CD4-positive, CD25-positive, alpha-beta regulatory T cell (primary cell): ENCODE measurements at regions not wholly inside any gene's neighbourhood (a gene's known extent, or its start where the extent isn't known, plus 50 kb on each side); places are given as distances from the start of the nearest gene placed in this dataset.
"Not testable (repeated sequence)": the region's sequence is repeated elsewhere in the genome, so short reads cannot be mapped to it uniquely, and the experiment has no call there.

Experiments
- ATAC-seq, 2 donors: fragments of 150-1000 bp; cut with Tn5 transposase; one replicate each; pipeline ENCODE4 v1.10.0; 2021; ENCODE audit warnings: low read depth in 2 of 2, moderate number of reproducible peaks in 2 of 2, moderate library complexity in 1 of 2
- DNase-seq, 3 donors: peaks; one replicate each; pipeline versions ENCODE4 v3.0.0 to v3.0.0-alpha.2; 2012 to 2022; ENCODE audit warnings: mixed read lengths in 1 of 3
- H3K27ac ChIP-seq: one replicate; pipeline ENCODE4 v1.7.0; 2013; ENCODE audit warnings: mild to moderate bottlenecking, low read length; ENCODE audit not compliant: insufficient read depth, poor library complexity, severe bottlenecking
- H3K27me3 ChIP-seq: one replicate; pipeline ENCODE4 v1.7.0; 2013; ENCODE audit warnings: low read length; ENCODE audit not compliant: control insufficient read depth, insufficient read depth
- H3K36me3 ChIP-seq: one replicate; pipeline ENCODE4 v1.7.0; 2013; ENCODE audit warnings: mild to moderate bottlenecking, low read length, moderate library complexity; ENCODE audit not compliant: control insufficient read depth, insufficient read depth
- H3K4me1 ChIP-seq: 2 replicates; pipeline ENCODE4 v1.7.0; 2013; ENCODE audit warnings: mild to moderate bottlenecking, low read length; ENCODE audit not compliant: insufficient read depth, control insufficient read depth, poor library complexity, severe bottlenecking
- H3K4me3 ChIP-seq: one replicate; pipeline ENCODE4 v1.7.0; 2013; ENCODE audit warnings: low read depth, mild to moderate bottlenecking, low read length, moderate library complexity
- H3K9me3 ChIP-seq, 2 experiments: 1 replicate in 1 of 2; 2 replicates in 1 of 2; pipeline ENCODE4 v1.7.0; 2013; ENCODE audit warnings: low read length in 2 of 2, mild to moderate bottlenecking in 1 of 2, moderate library complexity in 1 of 2; ENCODE audit not compliant: control insufficient read depth in 2 of 2
- H3K27ac Mint-ChIP-seq, 3 donors: one replicate each; pipeline ENCODE4 v1.8.0; 2020 to 2022; ENCODE audit warnings: mild to moderate bottlenecking in 3 of 3, mixed read lengths in 3 of 3, moderate library complexity in 2 of 3
- H3K27me3 Mint-ChIP-seq: one replicate; pipeline ENCODE4 v1.8.0; 2022; ENCODE audit warnings: mild to moderate bottlenecking, mixed read lengths
- H3K36me3 Mint-ChIP-seq: one replicate; pipeline ENCODE4 v1.8.0; 2020; ENCODE audit warnings: mixed read lengths
- H3K4me1 Mint-ChIP-seq, 4 donors: one replicate each; pipeline ENCODE4 v1.8.0; 2020 to 2022; ENCODE audit warnings: mixed read lengths in 4 of 4, mild to moderate bottlenecking in 1 of 4
- H3K4me3 Mint-ChIP-seq, 4 donors: one replicate each; pipeline ENCODE4 v1.8.0; 2020 to 2022; ENCODE audit warnings: mild to moderate bottlenecking in 4 of 4, mixed read lengths in 4 of 4, moderate library complexity in 3 of 4
- H3K9me3 Mint-ChIP-seq, 7 donors: one replicate each; pipeline ENCODE4 v1.8.0; 2020 to 2022; ENCODE audit warnings: mixed read lengths in 7 of 7, mild to moderate bottlenecking in 3 of 7, moderate library complexity in 2 of 7

DNA sequence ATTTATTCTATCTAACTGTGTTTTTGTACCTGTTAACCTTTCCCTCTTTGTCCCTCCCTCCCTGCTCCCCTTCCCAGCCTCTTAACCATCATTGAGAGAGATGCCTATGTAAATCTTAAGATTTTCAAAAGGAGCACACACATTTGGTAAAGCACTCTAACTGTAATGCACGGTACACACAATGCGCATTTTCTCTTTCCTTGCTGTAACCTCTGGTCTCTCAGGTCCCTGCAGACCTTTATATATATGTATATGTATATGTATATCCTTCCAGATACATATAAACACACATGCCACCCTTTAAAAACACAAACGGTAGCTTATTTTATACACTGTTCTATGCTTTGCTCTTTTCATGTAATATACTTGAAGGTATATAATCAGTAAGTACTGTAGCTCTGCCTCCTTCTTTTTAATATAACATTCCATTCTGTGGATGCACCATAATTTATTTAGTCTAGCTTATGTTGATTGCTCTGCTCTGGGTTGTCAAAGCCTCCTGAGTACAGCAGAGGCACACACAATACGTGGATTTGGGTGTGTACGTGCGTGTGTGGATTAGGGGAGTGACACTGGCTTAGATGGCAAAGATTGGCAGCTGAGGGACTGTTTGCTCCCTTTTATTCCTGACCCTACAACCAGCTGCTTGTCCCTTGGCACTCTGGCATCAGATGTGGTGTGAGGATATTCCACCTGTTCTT is 118.4 kb upstream of the PTPN20 start:
- not testable (repeated sequence) for H3K4me3 ChIP-seq, H3K4me3 Mint-ChIP-seq, H3K9me3 ChIP-seq, H3K9me3 Mint-ChIP-seq, H3K27me3 Mint-ChIP-seq, H3K27me3 ChIP-seq, H3K4me1 ChIP-seq, H3K36me3 ChIP-seq, H3K27ac Mint-ChIP-seq, DNase-seq, H3K36me3 Mint-ChIP-seq, ATAC-seq, H3K27ac ChIP-seq, H3K4me1 Mint-ChIP-seq

DNA sequence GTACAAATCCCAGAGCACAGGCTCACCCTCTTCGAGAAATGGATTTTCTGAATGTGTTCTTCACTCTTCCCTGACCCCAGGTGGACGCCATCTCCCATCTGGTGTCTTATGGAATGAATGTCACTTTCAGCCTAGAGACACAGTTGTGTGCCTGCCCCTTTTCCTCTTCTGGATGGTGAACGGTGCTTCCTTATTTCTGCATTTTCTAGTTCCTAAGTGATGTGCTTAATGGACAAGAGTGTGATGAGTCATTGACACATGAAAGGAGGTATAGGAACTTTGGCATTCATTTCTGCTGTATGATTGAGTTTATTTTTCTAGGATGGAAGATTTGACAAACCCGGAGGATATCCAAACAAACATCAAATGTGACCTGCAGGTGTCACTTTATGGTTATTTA is 114.9 kb upstream of the PTPN20 start:
- not testable (repeated sequence) for H3K9me3 ChIP-seq, H3K27me3 ChIP-seq, H3K27me3 Mint-ChIP-seq, H3K36me3 Mint-ChIP-seq, H3K4me1 Mint-ChIP-seq, H3K36me3 ChIP-seq, ATAC-seq, H3K4me3 Mint-ChIP-seq, H3K9me3 Mint-ChIP-seq, H3K4me3 ChIP-seq, H3K4me1 ChIP-seq, H3K27ac ChIP-seq, DNase-seq
- peak overlapping the region in 2 of 3 donors; percentile 2 to 43 for H3K27ac Mint-ChIP-seq

DNA sequence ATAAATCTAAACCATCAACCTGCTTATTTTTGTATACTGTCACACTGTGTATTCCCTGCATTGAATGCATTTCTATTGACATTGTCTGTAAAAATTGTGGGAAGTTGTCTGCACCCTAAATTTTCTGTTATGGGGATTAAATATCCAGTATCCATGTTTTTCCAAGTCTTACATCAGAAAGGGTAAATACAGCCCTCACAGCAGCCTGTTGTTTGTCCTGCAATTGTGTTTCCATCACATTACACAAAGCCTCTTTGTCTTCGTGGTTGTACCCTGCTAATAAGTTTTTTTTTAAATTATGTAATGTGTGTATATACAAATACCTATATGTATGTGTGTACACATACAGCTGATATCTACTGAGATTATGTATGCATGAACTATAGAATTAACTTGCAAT is 109.2 kb upstream of the PTPN20 start:
- H3K4me3 ChIP-seq, H3K27me3 ChIP-seq, H3K27me3 Mint-ChIP-seq, H3K36me3 ChIP-seq, H3K9me3 Mint-ChIP-seq, H3K27ac ChIP-seq, H3K36me3 Mint-ChIP-seq, H3K4me1 Mint-ChIP-seq, H3K4me1 ChIP-seq, DNase-seq, H3K9me3 ChIP-seq, H3K4me3 Mint-ChIP-seq, H3K27ac Mint-ChIP-seq, ATAC-seq: not testable (repeated sequence)

DNA sequence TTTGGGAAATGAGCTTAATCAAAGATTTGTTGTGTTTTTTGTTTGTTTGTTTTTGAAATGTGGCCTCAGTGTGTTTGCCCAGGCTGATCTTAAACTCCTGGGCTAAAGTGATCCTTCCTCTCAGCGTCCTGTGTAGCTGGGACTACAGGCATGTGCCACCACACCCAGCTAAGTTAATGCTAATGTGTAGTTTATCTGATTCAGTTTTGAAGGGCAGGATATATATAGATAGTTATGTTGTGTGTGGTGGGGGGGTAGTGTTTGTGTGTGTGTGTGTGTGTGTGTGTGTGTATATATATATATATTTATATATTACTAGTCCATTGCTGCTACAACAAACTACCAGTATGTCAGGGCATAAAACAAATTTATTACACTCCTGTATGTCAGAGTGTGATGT is 108.1 kb upstream of the PTPN20 start:
- not testable (repeated sequence) for H3K4me1 ChIP-seq, H3K9me3 Mint-ChIP-seq, H3K4me3 ChIP-seq, H3K36me3 ChIP-seq, H3K27ac Mint-ChIP-seq, DNase-seq, H3K36me3 Mint-ChIP-seq, H3K4me3 Mint-ChIP-seq, H3K4me1 Mint-ChIP-seq, H3K27me3 ChIP-seq, H3K27ac ChIP-seq, H3K27me3 Mint-ChIP-seq, ATAC-seq, H3K9me3 ChIP-seq

DNA sequence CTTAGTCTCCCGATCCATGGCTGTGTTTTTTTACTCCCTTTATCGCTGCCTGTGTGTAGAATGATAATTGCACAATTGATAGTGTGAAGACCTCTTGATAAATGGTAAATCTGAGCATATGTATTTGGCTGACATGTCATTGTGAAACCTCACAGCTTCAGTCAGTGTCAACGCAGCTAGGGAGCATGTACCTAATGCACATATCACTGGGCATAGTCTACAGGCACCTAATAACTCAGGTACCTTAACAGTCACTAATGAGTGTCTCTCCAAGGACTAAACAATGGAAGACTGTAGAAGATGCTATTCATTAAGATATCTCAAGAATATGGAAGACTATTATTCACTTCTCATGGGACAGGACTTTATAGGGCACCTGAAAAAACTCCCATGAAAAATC is 101.0 kb upstream of the PTPN20 start:
- H3K27me3 ChIP-seq, ATAC-seq, DNase-seq: not testable (repeated sequence)

DNA sequence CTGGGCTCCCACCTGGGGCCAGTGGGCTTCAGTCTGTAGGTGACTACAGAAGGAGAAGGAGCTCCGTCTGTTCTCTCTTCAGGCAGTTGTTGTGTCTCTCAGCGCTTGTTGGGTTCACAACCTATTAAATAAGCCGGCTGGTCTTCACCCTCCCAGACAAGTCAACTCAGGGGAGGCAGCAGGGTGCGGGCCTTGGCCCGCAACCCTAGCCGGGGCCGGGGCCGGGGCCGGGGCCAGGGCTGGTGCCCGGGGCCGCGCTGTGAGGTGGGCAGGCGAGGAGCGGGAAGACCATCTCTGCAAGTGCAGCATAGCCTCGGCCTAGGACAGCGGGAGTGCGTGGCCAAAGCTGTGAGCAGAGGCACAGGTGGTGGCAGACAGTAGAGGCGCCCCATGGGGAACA is 95.1 kb upstream of the PTPN20 start:
- H3K27me3 Mint-ChIP-seq, ATAC-seq, DNase-seq, H3K9me3 Mint-ChIP-seq, H3K36me3 Mint-ChIP-seq, H3K36me3 ChIP-seq, H3K27me3 ChIP-seq, H3K27ac Mint-ChIP-seq, H3K4me1 Mint-ChIP-seq, H3K4me3 ChIP-seq, H3K9me3 ChIP-seq, H3K4me1 ChIP-seq, H3K4me3 Mint-ChIP-seq, H3K27ac ChIP-seq: not testable (repeated sequence)

More for the DNA sequence above, 101.0 kb upstream of the PTPN20 start:
- H3K9me3 ChIP-seq, H3K9me3 Mint-ChIP-seq, H3K27me3 Mint-ChIP-seq, H3K36me3 Mint-ChIP-seq, H3K4me1 Mint-ChIP-seq, H3K4me1 ChIP-seq, H3K27ac ChIP-seq, H3K4me3 ChIP-seq, H3K27ac Mint-ChIP-seq, H3K4me3 Mint-ChIP-seq, H3K36me3 ChIP-seq: not testable (repeated sequence)

DNA sequence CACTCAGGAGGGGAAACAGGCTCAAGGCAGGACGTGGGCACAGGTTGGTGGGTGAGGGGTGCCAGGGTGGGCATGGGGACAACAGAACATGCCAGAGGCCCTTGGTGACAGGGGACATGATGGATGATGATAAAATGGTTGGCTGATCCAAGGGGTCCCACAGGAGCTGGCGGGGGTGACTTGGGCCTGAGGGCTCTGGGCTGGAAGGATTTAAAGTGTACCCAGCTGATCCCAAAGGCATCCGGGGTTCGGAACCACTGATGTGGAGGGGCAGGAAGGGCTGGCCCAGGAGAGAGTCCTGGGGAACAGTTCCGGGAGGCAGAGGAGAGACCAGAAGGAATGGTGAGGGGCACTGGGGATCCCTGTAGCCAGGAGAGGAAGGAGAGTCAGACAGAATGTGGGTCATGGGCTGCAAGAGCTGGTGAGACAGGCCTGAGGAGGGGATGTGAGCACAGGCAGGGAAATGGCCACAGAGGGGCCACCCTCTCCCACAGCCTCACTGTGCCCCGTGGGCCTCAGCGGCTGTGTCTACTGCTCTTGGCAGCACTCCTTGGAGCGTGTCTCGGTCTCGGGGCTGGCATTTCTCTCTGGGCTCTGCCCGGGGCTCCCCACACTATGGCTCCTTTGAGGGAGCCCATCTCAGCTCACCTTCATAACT is 70.7 kb upstream of the PTPN20 start:
- not testable (repeated sequence) for H3K27ac Mint-ChIP-seq, H3K4me3 ChIP-seq, H3K36me3 ChIP-seq, H3K9me3 Mint-ChIP-seq, H3K36me3 Mint-ChIP-seq, H3K4me1 ChIP-seq, H3K27ac ChIP-seq, H3K27me3 ChIP-seq, DNase-seq, H3K4me1 Mint-ChIP-seq, ATAC-seq, H3K27me3 Mint-ChIP-seq, H3K4me3 Mint-ChIP-seq, H3K9me3 ChIP-seq

DNA sequence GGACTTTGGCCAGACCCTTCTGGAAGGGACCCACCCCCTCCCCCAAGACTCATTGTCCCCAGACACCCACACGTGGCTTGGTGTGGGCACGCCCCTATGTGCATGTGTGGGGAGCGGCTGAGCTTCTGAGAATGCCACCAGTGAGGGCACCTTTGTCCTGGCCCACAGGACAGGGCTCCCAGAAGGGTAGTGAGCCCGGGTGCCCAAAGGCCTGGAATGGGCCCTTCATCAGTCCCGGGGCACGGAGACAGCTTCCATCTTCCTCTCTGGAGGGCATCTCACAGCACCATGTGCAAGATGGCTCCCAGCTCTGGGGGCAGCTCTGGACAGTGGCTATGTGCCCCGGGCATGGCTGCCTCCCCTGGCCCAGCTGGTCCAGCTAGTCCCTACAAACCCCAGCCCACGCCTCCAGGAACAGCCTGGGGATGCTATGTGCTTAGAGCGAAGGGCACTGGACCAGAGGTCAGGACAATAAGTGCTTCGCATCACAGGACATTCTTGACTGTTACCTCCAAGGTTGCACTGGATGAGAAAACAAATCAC is 70.1 kb upstream of the PTPN20 start:
- not testable (repeated sequence) for H3K36me3 Mint-ChIP-seq, H3K4me3 Mint-ChIP-seq, H3K4me1 ChIP-seq, H3K9me3 Mint-ChIP-seq, H3K4me3 ChIP-seq, H3K27ac ChIP-seq, H3K27me3 Mint-ChIP-seq, H3K4me1 Mint-ChIP-seq, H3K9me3 ChIP-seq, ATAC-seq, H3K27ac Mint-ChIP-seq, DNase-seq, H3K27me3 ChIP-seq, H3K36me3 ChIP-seq
